Kidney (tissue), 13 donors: ENCODE measurements at regions not wholly inside any gene's neighbourhood (a gene's known extent, or its start where the extent isn't known, plus 50 kb on each side); places are given as distances from the start of the nearest gene placed in this dataset.

Source experiments
- DNase-seq, 5 donors: peaks; one replicate each; pipeline ENCODE4 v3.0.0-alpha.2; 2013 to 2020
- FAIRE-seq: peaks from 2 replicates; lab custom pipeline; 2012; peaks lifted over from hg19 to GRCh38; lab: Jason Lieb, UNC
- H3K27ac ChIP-seq, 2 donors: one replicate each; pipeline ENCODE4 v1.7.0; 2013; ENCODE audit warnings: low read depth in 2 of 2, low read length in 2 of 2, inconsistent platforms in 1 of 2
- H3K27me3 ChIP-seq: one replicate; pipeline ENCODE4 v1.7.1; 2013; ENCODE audit warnings: low read length, inconsistent platforms; ENCODE audit not compliant: control insufficient read depth, insufficient read depth
- H3K36me3 ChIP-seq, 3 donors: one replicate each; pipeline versions ENCODE4 v1.7.0 to v1.7.1; 2013; ENCODE audit warnings: low read length in 3 of 3, control low read depth in 1 of 3, inconsistent platforms in 1 of 3; ENCODE audit not compliant: insufficient read depth in 3 of 3, control insufficient read depth in 2 of 3
- H3K4me1 ChIP-seq, 3 donors: one replicate each; pipeline versions ENCODE4 v1.7.0 to v1.7.1; 2013; ENCODE audit warnings: low read length in 3 of 3, inconsistent platforms in 1 of 3, low read depth in 1 of 3; ENCODE audit not compliant: control insufficient read depth in 2 of 3, insufficient read depth in 2 of 3
- H3K4me3 ChIP-seq, 3 donors: one replicate each; pipeline versions ENCODE4 v1.7.0 to v1.8.1; 2013; ENCODE audit warnings: low read length in 3 of 3, control low read depth in 1 of 3, inconsistent platforms in 1 of 3
- H3K9ac ChIP-seq, 3 donors: one replicate each; pipeline versions ENCODE4 v1.7.0 to v1.7.1; 2013; ENCODE audit warnings: low read length in 3 of 3, control low read depth in 1 of 3, inconsistent platforms in 1 of 3
- H3K9me3 ChIP-seq, 3 donors: one replicate each; pipeline versions ENCODE4 v1.7.0 to v1.7.1; 2013; ENCODE audit warnings: low read length in 3 of 3, control low read depth in 1 of 3, inconsistent platforms in 1 of 3; ENCODE audit not compliant: control insufficient read depth in 2 of 3, insufficient read depth in 1 of 3
- CTCF ChIP-seq: IDR thresholded peaks from 3 replicates; pipeline ENCODE4 v1.5.1; 2012; ENCODE audit warnings: mild to moderate bottlenecking, moderate library complexity, borderline replicate concordance; ENCODE audit not compliant: insufficient read depth; ENCODE audit errors: extremely low read depth
- intact Hi-C: fragments of 100-400 bp; cut with DNase I; formaldehyde crosslinking; loops from one replicate; pipeline ENCODE4 v1.11.1; 2022
- donor health status: control.
- donor health status: control.
- donor health status: control.
- donor health status: control.
- donor health status: control.
- donor health status: DM: yes; HTN: yes; CAD: no.
- donor health status: Normal renal cell carcinoma (clear cell type).

GRCh38 chr1:95752515-95753381, 518.7 kb downstream of the RWDD3 start:
- Histone ChIP-seq H3K9me3 (peaks cover 0 to 14% (median 2%) of the 10 kb centered on the region in 3 donors), H3K36me3 (no peaks in the 10 kb centered on the region), H3K4me1 (no peaks in the 10 kb centered on the region), H3K27ac (no peak overlapping the region), H3K27me3 (no peaks in the 10 kb centered on the region), H3K4me3 (no peak overlapping the region), H3K9ac (no peak overlapping the region)
- intact Hi-C loops: no loop called here
- peak in 1 of 5 donors; percentile 56 for DNase-seq
- no peak for FAIRE-seq
- no peak for TF ChIP-seq CTCF

GRCh38 chr1:95753382-95754016, 519.5 kb downstream of the RWDD3 start:
- DNase-seq: peak in 1 of 5 donors; percentile 39
- H3K27me3 ChIP-seq: no peaks in the 10 kb centered on the region
- no peak overlapping the region for H3K9ac ChIP-seq
- TF ChIP-seq CTCF: no peak
- no peak overlapping the region for H3K4me3 ChIP-seq
- H3K4me1 ChIP-seq: no peaks in the 10 kb centered on the region
- H3K9me3 ChIP-seq: peaks cover 0 to 14% (median 2%) of the 10 kb centered on the region in 3 donors
- H3K36me3 ChIP-seq: no peaks in the 10 kb centered on the region
- H3K27ac ChIP-seq: no peak overlapping the region
- intact Hi-C loops: no loop called here
- no peak for FAIRE-seq

DNA sequence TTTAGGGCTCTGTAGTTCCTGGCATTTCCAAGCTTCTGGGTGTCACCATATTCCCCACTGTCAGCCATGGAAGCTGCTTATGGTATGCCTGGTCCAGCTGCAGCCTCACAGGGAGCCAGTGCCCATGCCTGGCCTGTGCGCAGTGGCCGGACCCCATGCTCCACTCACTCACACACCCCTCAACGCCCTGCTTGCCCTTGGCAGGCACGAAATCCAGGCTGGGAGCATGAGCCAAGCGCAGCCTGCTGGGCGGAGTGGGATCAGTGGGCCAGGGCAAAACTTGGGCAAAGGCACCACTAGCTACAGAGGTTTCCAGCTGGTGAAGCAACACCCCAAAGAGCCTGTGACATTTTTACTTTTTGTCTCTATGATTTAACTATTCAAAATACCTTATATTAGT, 520.4 kb downstream of the RWDD3 start:
- Histone ChIP-seq H3K4me3 (no peak overlapping the region), H3K9ac (no peak overlapping the region), H3K27me3 (no peaks in the 10 kb centered on the region), H3K4me1 (no peaks in the 10 kb centered on the region), H3K9me3 (peaks cover 0 to 14% (median 2%) of the 10 kb centered on the region in 3 donors), H3K36me3 (no peaks in the 10 kb centered on the region), H3K27ac (no peak overlapping the region)
- DNase-seq (peak in 1 of 5 donors; percentile 56), FAIRE-seq (no peak)
- TF ChIP-seq CTCF: no peak
- intact Hi-C loops: no loop called here
